Activated CD4-positive, CD25-positive, alpha-beta regulatory T cell treated with anti-CD3 and anti-CD28 coated beads, Interleukin-2, amount 50 U/mL, for 16 hours (primary cell): ENCODE measurements at regions not wholly inside any gene's neighbourhood (a gene's known extent, or its start where the extent isn't known, plus 50 kb on each side); places are given as distances from the start of the nearest gene placed in this dataset.

Source experiments
- DNase-seq: peaks from one replicate; pipeline ENCODE4 v3.0.0-alpha.2; 2020; ENCODE audit warnings: low read depth, low spot score

- DNase-seq = no peak
Observed at GRCh38 chr3:176723758-176724393, 473.4 kb downstream of the TBL1XR1 start.

GRCh38 chr3:176714034-176714433 is 483.2 kb downstream of the TBL1XR1 start:
- DNase-seq = no peak

GRCh38 chr3:176712191-176712590 is 485.1 kb downstream of the TBL1XR1 start:
- no peak for DNase-seq

- no peak for DNase-seq
Observed at GRCh38 chr3:176699288-176699687, 498.0 kb downstream of the TBL1XR1 start.

- DNase-seq = no peak
Observed at GRCh38 chr3:176697284-176697889, 499.9 kb downstream of the TBL1XR1 start.

GRCh38 chr3:176696816-176697215 is 500.5 kb downstream of the TBL1XR1 start:
- no peak for DNase-seq

GRCh38 chr3:176692966-176693785 is 504.1 kb downstream of the TBL1XR1 start:
- DNase-seq = no peak

GRCh38 chr3:176692199-176692965 is 504.9 kb downstream of the TBL1XR1 start:
- DNase-seq = no peak

- DNase-seq = no peak
Observed at GRCh38 chr3:176690083-176690869, 507.0 kb downstream of the TBL1XR1 start.

- no peak for DNase-seq
Observed at GRCh38 chr3:176687754-176688153, 509.5 kb downstream of the TBL1XR1 start.

GRCh38 chr3:176683382-176683781 is 513.9 kb downstream of the TBL1XR1 start:
- DNase-seq = no peak

GRCh38 chr3:176663837-176664831 is 533.1 kb downstream of the TBL1XR1 start:
- DNase-seq = no peak

GRCh38 chr3:176663387-176663786 is 533.9 kb downstream of the TBL1XR1 start:
- DNase-seq = no peak

- DNase-seq = no peak
Observed at GRCh38 chr3:176661432-176661964, 535.8 kb downstream of the TBL1XR1 start.

GRCh38 chr3:176655404-176656094 is 541.7 kb downstream of the TBL1XR1 start:
- DNase-seq = no peak

- no peak for DNase-seq
Observed at GRCh38 chr3:176651622-176652021, 545.7 kb downstream of the TBL1XR1 start.

GRCh38 chr3:176650478-176650877 is 546.8 kb downstream of the TBL1XR1 start:
- DNase-seq = no peak

GRCh38 chr3:176647987-176648386 is 549.3 kb downstream of the TBL1XR1 start:
- DNase-seq = no peak

GRCh38 chr3:176633511-176633910 is 563.8 kb downstream of the TBL1XR1 start:
- DNase-seq = no peak
